Stomach (tissue), 4 donors: ENCODE measurements at regions not wholly inside any gene's neighbourhood (a gene's known extent, or its start where the extent isn't known, plus 50 kb on each side); places are given as distances from the start of the nearest gene placed in this dataset.

Source experiments
- CTCF ChIP-seq, 7 experiments: fragments of 450-650 bp in 4 of 7; fragments of 200-600 bp in 3 of 7; sonication (generic) in 3 of 7; IDR thresholded peaks; one replicate each; pipeline ENCODE4 v1.5.1; 2016 to 2019; ENCODE audit warnings: antibody characterized with exemption in 7 of 7, control low read depth in 2 of 7, mild to moderate bottlenecking in 1 of 7
- EP300 ChIP-seq: sonication (generic); formaldehyde crosslinking; IDR thresholded peaks from one replicate; pipeline ENCODE4 v1.6.1; 2017; ENCODE audit warnings: antibody characterized with exemption

- TF ChIP-seq CTCF (IDR thresholded peaks at IDR 0.05) = no peak
- TF ChIP-seq EP300 = no peak
Observed at GRCh38 chr3:59467476-59467875, 417.7 kb upstream of the CFAP20DC start.
